GM12892 (cell line): ENCODE measurements at regions not wholly inside any gene's neighbourhood (a gene's known extent, or its start where the extent isn't known, plus 50 kb on each side); places are given as distances from the start of the nearest gene placed in this dataset.
"Not testable (repeated sequence)": the region's sequence is repeated elsewhere in the genome, so short reads cannot be mapped to it uniquely, and the experiment has no call there.

Experiments
- DNase-seq: peaks from one replicate; pipeline ENCODE4 v3.0.0; 2011; ENCODE audit not compliant: insufficient read length
- FAIRE-seq: peaks from 2 replicates; lab custom pipeline; 2011; peaks lifted over from hg19 to GRCh38; lab: Jason Lieb, UNC
- POLR2A ChIP-seq: IDR thresholded peaks from 2 replicates; pipeline ENCODE4 v1.6.1; 2011; ENCODE audit warnings: low read depth, low read length, control low read depth
- POLR2AphosphoS5 ChIP-seq: IDR thresholded peaks from 2 replicates; pipeline ENCODE4 v1.6.1; 2011; ENCODE audit warnings: low read depth, low read length, control low read depth
- TAF1 ChIP-seq: IDR thresholded peaks from 2 replicates; pipeline ENCODE4 v1.6.1; 2011; ENCODE audit warnings: low read depth, mild to moderate bottlenecking, control low read depth, low read length, borderline replicate concordance

DNA sequence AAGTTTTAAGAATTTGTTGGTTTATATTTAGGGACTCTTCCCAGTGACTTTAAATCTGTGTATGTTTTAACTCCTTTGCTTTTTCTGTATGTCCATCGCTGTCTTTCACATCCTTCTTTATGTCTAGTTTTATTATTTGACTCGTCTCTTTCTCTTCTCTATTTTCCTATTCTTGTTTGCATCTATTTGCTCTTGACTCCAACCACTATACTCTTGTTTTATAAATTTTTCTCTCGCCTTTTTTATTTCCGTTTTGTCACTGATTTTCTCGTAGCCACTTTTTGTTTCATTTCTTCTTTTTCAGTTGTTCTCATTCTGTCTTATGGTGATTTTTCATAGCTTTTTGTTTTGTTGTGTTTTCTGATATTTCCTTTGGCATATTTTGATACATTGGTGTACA lies 170.5 kb upstream of the NETO1 start:
- FAIRE-seq (no peak), DNase-seq (no peak)
- TF ChIP-seq POLR2AphosphoS5: no peak
- TF ChIP-seq POLR2A: no peak
- no peak for TF ChIP-seq TAF1

DNA sequence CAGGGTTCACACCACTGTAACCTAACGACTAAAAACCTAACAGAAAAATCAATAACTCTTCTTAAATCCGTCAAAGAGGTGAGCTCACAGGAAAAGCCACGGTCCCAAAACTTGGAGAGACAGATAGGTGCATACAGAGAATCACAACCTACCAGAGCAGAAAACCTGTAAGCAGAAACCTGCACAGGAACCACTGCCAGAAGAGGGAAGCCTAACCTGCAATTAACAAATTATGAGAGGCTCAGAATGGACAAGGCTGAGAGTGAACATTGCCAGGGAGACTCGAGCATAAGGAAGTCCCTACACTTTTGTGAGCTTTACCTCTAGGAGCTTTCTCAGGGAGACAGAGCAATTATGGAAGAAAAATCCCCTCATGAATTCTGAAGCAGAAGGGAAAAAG lies 156.2 kb upstream of the NETO1 start:
- FAIRE-seq (no peak), DNase-seq (no peak)

DNA sequence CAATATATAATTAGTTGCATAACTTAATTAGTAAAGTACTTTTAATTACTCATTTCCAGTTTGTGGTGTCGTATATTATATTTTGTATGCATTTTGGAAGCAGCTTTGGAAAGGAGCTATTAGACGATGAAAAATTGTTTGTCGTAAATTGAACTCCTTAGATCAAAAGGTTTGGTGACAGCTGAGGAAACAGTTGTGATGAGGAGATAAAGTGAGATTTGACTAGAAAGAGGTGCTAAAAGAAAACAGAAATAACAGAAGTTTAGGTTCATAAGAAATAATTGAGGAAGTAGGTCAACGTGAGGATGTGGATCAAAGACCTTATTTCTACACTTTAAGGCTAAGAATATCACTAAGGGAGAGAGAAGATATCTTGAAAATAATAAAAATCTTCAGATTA lies 141.9 kb upstream of the NETO1 start:
- FAIRE-seq (no peak), DNase-seq (no peak)
- TF ChIP-seq POLR2AphosphoS5 (no peak), POLR2A (no peak), TAF1 (no peak)

More for the DNA sequence above, 156.2 kb upstream of the NETO1 start:
- TF ChIP-seq POLR2AphosphoS5 (no peak), TAF1 (no peak), POLR2A (no peak)

DNA sequence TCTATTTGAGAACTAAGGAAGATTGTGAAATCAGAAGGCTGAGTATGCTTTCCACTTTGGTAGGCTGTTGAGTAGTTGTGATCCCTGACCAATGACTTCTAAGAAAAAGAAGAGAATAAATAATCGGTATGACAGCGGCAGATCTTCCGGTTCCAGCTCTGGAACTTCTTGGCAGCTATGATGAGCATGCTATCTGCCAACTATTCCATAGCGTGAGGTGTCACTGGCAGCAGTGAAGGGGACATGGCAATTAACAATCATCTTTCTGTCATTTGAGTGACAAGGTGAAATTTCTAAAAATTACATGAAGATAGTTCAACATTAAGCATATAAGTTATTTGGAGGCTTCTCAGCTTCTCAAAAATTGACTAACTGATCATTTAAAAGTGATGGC lies 140.1 kb upstream of the NETO1 start:
- DNase-seq (no peak), FAIRE-seq (no peak)
- TF ChIP-seq POLR2A: no peak
- TF ChIP-seq TAF1: no peak

DNA sequence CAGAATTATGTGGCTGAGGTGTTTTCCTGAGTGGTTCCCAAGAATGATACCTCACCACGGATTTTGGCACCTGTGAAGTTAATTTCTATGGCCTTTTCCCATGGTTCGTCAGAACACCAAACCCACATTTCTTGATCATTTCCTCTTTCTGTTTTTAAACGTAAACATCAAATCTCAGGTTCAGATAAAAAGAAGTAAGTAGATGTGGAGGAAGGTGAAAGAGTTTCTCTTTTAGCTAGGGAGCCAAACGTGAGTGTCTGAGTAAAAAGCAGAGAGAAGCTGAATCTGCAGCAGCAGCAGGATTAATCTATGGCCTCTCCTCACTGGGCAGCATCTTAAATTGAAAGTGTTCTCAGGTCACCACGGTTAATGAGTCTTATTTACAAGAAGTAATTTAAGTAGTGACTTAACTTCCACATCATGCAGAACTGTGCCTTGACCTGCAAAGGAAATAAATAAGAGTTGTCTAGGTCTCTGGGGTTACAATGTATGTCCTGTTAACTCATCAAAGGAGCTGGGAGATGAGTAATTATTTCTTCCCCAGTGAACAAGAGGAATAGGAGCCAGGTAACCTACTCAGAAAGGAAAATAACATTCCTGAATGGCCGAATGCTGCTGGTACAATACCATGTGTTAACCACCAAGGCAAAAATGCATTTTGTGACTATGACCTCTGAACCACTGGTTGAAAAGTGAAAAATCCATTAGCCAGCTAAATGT lies 139.6 kb upstream of the NETO1 start:
- FAIRE-seq (no peak), DNase-seq (no peak)
- no peak for TF ChIP-seq POLR2AphosphoS5
- no peak for TF ChIP-seq TAF1
- TF ChIP-seq POLR2A: no peak

DNA sequence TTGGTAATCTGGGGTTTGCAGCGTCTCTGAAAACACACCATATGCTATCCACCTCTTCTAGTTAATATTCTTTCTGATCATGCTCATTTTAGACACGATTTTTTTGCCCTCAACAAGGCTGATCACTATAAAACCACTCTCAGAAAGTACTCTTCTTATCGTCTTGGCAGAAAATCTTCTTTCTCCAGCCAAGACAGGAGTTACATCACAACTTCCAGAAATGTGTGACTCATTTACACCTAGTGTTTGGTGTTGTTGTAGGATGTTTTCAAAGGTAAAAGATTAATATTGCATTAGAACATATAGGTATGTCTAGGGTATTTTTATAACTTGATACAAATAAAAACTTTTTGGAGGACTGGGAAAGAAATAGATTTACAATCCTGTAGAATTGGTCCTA lies 138.5 kb upstream of the NETO1 start:
- TF ChIP-seq TAF1 (no peak), POLR2A (no peak), POLR2AphosphoS5 (no peak)
- no peak for FAIRE-seq
- no peak for DNase-seq

DNA sequence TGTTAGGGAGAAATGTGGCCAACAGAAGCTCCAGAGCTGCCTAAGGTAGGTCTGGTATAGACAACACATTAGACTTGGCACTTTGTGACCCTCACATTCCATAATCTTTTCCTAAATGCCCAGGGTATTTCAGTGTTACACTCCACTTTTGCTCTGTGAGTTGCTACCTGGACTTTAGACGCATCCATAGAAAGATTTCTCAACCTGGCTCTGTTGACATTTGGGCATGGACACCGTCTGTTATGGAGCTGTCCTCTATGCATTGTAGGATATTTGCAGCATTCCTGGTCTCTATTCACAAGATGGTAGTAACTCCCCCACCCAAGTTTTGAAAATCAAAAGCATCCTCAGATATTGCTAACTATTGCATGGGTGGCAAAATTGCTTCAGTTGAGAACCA lies 136.5 kb upstream of the NETO1 start:
- TF ChIP-seq POLR2A (no peak), TAF1 (no peak), POLR2AphosphoS5 (no peak)
- DNase-seq (no peak), FAIRE-seq (no peak)

DNA sequence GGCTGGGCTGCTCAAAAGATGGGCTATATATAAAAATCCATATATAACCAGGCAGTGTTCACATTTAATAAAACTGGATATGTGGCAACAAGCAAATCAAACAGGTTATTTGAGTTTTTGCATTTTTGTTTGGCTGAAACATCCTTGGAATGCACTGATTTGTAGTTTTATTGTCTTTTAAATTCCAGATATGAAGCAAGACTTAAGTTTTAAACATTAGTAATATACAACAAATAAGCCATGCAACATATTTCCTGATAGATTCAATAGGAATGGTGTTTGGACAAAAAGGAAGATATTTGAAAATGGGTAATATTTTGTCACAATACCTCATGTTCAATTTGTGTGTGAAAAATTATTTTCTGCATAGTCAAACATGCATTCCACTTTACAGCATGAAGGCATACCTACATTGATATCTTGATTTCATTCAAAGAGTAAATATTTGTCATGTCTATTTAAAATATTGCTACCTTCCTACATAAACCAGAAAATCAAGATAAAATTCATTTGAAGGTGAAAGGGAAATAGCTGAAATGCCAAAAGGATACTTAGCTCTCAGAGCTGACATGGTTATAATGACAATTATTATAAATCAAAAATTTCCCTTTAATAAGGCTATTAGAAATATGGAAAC lies 132.3 kb upstream of the NETO1 start:
- TF ChIP-seq POLR2A: no peak
- TF ChIP-seq POLR2AphosphoS5: no peak
- TF ChIP-seq TAF1: no peak
- FAIRE-seq: no peak
- no peak for DNase-seq

DNA sequence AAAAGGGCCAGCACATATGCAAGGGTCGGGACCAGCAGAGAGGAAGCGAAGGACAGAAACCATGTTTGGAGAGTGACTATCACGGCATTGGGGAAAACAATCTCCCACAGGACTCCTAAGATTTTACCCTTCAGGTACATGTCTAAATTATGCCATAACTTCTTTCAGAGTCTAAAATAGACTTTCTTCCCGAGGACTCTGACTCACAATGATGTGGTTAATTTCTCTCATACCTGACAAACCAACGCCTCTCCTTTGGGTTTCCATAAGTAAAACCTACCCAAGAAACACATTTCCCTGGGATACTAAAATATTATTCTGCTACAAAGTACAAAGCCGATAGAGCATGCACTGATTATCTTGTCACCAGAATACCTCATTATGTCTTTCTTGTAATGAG lies 127.8 kb upstream of the NETO1 start:
- FAIRE-seq (no peak), DNase-seq (no peak)
- TF ChIP-seq POLR2A (no peak), POLR2AphosphoS5 (no peak), TAF1 (no peak)

DNA sequence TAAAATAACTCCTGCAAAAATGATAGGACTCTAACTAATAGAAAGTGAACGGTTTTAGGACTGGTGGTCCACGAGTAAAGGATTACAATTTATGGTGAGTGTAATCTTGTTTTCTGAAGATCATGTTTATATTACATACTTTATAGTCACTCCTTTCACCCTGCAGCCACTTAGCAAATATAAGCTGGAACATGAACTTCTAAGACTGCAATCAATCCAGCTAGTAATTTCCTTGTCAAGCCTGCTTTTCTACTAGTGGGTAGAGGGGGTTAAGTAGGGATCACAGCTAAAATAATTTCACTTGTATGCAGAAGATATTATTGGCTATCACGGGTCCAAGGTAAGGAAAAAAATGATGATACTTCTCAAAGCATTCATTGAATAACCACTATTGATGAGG lies 125.5 kb upstream of the NETO1 start:
- DNase-seq (no peak), FAIRE-seq (no peak)
- no peak for TF ChIP-seq POLR2AphosphoS5
- no peak for TF ChIP-seq POLR2A
- TF ChIP-seq TAF1: no peak

DNA sequence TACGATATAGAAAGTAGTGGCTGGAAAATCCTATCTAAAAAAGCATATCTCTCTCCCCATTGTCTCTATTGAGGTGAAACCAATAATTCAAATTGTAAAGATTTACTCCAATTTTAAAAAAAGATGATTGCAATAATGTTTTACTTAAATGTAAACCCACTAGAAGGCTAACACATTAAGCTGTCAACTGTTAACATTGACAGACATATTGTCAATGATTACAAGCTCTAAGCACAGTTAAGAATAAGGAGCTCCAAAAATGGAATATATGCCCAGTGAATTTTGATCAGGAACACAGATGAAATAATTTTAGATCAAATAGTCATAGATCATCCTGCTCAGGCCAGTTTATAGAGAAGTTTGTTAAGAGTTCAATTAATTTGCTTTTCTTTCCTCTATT lies 123.6 kb upstream of the NETO1 start:
- TF ChIP-seq POLR2A: no peak
- TF ChIP-seq POLR2AphosphoS5: no peak
- no peak for TF ChIP-seq TAF1
- DNase-seq (no peak), FAIRE-seq (no peak)

DNA sequence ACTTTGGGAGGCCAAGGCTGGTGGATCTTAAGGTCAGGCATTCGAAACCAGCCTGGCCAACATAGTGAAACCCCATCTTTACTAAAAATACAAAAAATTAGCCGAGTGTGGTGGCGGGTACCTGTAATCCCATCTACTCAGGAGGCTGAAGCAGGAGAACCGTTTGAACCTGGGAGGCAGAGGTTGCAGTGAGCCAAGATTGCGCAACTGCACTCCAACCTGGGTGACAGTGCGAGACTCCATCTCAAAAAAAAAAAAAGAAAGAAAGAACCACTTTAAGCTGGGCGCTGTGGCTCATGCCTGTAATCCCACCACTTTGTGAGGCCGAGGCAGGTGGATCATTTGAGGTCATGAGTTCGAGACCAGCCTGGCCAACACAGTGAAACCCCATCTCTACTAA lies 119.8 kb upstream of the NETO1 start:
- DNase-seq, FAIRE-seq: not testable (repeated sequence)

DNA sequence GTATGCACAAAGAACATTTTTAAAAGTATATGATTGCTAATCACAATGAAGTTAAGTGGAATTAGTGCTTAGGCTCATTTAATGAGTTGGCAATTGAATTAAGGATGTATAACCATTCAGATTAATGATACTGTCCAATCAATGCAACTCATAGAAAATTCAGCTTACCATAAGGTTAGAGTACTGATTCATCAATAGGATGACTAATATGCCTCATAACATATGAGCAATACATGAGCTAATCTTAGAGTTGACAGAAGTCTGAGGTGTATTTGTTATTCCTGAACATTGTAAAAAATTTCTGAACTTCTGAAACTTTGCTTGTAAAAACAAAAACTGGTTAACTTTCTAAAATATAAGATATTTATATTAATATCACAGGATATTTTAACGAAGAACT lies 118.3 kb upstream of the NETO1 start:
- FAIRE-seq: no peak

More for the DNA sequence above, 118.3 kb upstream of the NETO1 start:
- no peak for DNase-seq
- TF ChIP-seq POLR2AphosphoS5 (no peak), POLR2A (no peak), TAF1 (no peak)
